GM19455 (cell line): ENCODE measurements at regions not wholly inside any gene's neighbourhood (a gene's known extent, or its start where the extent isn't known, plus 50 kb on each side); places are given as distances from the start of the nearest gene placed in this dataset.

Source experiments
- ATAC-seq: cut with Tn5 transposase; IDR thresholded peaks from one replicate; pipeline ENCODE4 v1.9.1; 2021; ENCODE audit not compliant: unreplicated experiment

DNA sequence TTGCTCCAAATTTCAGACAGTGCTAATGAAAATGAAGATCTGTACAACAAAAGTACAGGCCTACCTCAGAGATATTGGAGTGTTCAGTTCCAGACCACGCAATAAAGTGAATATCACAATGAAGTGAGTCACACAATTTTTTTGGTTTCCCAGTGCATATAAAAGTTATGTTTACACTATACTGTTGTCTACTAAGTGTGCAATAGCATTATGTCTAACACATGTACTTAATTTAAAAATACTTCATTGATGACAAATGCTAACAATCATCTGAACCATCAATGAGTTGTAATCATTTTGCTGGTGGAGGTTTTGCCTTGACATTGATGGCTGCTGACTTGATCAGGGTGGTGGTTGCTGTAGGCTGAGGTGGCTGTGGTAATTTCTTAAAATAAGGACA is 60.6 kb upstream of the E2F8 start:
- ATAC-seq, result no peak

DNA sequence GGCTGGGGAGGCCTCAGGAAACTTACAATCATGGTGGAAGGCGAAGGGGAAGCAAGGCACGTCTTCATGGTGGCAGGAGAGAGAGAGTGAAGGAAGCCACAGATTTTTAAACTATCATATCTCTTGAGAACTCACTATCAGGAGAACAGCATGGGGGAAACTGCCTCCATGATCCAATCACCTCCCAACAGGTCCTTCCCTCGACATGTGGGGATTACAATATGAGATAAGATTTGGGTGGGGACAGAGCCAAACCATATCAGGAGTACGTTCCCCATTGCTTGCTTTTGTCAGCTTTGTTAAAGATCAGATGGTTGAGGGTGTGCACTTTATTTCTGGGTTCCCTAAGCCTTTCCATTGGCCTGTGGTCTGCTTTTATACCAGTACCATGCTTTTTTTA is 53.7 kb upstream of the E2F8 start:
- ATAC-seq, result no peak

DNA sequence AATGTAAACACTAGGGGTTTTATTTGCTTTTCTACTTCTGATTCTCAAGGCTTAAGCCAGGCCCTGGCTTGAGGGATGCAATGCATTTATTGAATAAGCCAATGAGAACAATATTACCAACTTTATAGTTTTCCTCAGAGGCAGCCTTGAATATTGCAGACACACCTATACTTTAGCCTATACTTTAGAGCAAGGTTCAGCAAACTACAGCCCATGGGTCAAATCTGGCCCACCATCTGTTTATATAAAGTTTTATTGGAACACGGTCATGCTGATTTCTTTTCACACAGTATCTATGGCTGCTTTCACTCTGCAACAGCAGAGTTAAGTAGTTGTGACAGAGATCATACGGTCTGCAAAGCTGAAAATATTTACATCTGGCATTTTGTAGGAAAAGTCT is 50.3 kb upstream of the E2F8 start:
- no peak for ATAC-seq
